A549 (cell line): ENCODE measurements at regions not wholly inside any gene's neighbourhood (a gene's known extent, or its start where the extent isn't known, plus 50 kb on each side); places are given as distances from the start of the nearest gene placed in this dataset.

Experiments used
- BHLHE40 ChIP-seq: IDR thresholded peaks from 2 replicates; pipeline ENCODE4 v1.6.1; 2012; ENCODE audit warnings: low read depth, low read length, inconsistent platforms
- POLR2A ChIP-seq: IDR thresholded peaks from 2 replicates; pipeline ENCODE4 v1.6.1; 2012; ENCODE audit warnings: mild to moderate bottlenecking, low read length
- RAD21 ChIP-seq, 2 experiments: fragments of >200 bp in 1 of 2; sonication (Bioruptor Twin) in 1 of 2; formaldehyde crosslinking in 1 of 2; IDR thresholded peaks in 1 of 2; conservative IDR thresholded peaks in 1 of 2; 2 replicates in 1 of 2; 3 replicates in 1 of 2; pipeline ENCODE4 v1.6.1; 2012 to 2018; ENCODE audit warnings: inconsistent platforms in 1 of 2
- TF ChIP-seq, protein P1 (sequence below): fragments of >200 bp; sonication (Bioruptor Twin); formaldehyde crosslinking; IDR thresholded peaks from 3 replicates; pipeline ENCODE4 v1.5.1; 2016
- TF ChIP-seq, protein P2 (sequence below): IDR thresholded peaks from 2 replicates; pipeline ENCODE4 v1.6.1; 2012; ENCODE audit warnings: low read depth, borderline replicate concordance
- TF ChIP-seq, protein P3 (sequence below): fragments of 150-350 bp; IDR thresholded peaks from 2 replicates; pipeline ENCODE4 v1.6.1; 2014; ENCODE audit warnings: low read depth, mild to moderate bottlenecking, low read length

DNA sequence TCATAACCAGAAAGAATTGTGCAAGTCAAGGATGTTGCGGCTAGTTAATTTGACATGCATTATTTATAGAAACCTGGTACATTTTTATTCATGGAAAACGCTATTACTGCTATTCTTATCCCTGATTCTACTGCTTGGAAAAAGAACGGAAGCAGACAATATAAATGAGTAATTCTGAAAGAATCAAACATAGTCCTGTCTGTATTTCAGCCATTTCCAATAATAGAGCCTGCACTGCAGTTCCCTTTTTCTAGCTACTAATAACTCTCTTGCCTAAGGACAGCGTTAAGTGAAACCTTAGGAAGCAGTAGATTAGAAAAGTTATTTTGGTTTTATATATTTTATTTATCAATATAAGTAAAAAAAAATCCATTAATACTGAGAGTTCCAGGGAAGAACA lies 414.9 kb downstream of the CYLC2 start:
- TF ChIP-seq BHLHE40 (no peak), POLR2A (no peak), RAD21 (conservative IDR thresholded peaks at IDR 0.05 in 1 of 2, IDR thresholded peaks at IDR 0.05 in 1 of 2) (no peak)
- TF ChIP-seq, protein P1, sequence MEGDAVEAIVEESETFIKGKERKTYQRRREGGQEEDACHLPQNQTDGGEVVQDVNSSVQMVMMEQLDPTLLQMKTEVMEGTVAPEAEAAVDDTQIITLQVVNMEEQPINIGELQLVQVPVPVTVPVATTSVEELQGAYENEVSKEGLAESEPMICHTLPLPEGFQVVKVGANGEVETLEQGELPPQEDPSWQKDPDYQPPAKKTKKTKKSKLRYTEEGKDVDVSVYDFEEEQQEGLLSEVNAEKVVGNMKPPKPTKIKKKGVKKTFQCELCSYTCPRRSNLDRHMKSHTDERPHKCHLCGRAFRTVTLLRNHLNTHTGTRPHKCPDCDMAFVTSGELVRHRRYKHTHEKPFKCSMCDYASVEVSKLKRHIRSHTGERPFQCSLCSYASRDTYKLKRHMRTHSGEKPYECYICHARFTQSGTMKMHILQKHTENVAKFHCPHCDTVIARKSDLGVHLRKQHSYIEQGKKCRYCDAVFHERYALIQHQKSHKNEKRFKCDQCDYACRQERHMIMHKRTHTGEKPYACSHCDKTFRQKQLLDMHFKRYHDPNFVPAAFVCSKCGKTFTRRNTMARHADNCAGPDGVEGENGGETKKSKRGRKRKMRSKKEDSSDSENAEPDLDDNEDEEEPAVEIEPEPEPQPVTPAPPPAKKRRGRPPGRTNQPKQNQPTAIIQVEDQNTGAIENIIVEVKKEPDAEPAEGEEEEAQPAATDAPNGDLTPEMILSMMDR, result no peak
- TF ChIP-seq, protein P2, sequence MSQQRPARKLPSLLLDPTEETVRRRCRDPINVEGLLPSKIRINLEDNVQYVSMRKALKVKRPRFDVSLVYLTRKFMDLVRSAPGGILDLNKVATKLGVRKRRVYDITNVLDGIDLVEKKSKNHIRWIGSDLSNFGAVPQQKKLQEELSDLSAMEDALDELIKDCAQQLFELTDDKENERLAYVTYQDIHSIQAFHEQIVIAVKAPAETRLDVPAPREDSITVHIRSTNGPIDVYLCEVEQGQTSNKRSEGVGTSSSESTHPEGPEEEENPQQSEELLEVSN, result no peak
- TF ChIP-seq, protein P3, sequence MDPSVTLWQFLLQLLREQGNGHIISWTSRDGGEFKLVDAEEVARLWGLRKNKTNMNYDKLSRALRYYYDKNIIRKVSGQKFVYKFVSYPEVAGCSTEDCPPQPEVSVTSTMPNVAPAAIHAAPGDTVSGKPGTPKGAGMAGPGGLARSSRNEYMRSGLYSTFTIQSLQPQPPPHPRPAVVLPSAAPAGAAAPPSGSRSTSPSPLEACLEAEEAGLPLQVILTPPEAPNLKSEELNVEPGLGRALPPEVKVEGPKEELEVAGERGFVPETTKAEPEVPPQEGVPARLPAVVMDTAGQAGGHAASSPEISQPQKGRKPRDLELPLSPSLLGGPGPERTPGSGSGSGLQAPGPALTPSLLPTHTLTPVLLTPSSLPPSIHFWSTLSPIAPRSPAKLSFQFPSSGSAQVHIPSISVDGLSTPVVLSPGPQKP, result no peak
